Parathyroid adenoma (tissue), 2 donors: ENCODE measurements at regions not wholly inside any gene's neighbourhood (a gene's known extent, or its start where the extent isn't known, plus 50 kb on each side); places are given as distances from the start of the nearest gene placed in this dataset.

Source experiments
- H2AFZ ChIP-seq: fragments of 300-600 bp; sonication (generic); one replicate; pipeline ENCODE4 v1.7.0; 2017; ENCODE audit warnings: antibody characterized with exemption, mild to moderate bottlenecking
- H3K27ac ChIP-seq: fragments of 300-600 bp; sonication (generic); one replicate; pipeline ENCODE4 v1.7.0; 2017
- H3K27me3 ChIP-seq: fragments of 300-600 bp; sonication (generic); one replicate; pipeline ENCODE4 v1.7.0; 2017; ENCODE audit warnings: low read length; ENCODE audit not compliant: control insufficient read depth, insufficient read depth
- H3K36me3 ChIP-seq: fragments of 300-600 bp; sonication (generic); one replicate; pipeline ENCODE4 v1.7.0; 2017; ENCODE audit warnings: low read length; ENCODE audit not compliant: control insufficient read depth, insufficient read depth
- H3K4me1 ChIP-seq: fragments of 300-600 bp; sonication (generic); one replicate; pipeline ENCODE4 v1.7.0; 2017; ENCODE audit warnings: control low read depth
- H3K4me2 ChIP-seq: fragments of 300-600 bp; sonication (generic); one replicate; pipeline ENCODE4 v1.7.0; 2017; ENCODE audit warnings: low read length
- H3K4me3 ChIP-seq: fragments of 300-600 bp; sonication (generic); one replicate; pipeline ENCODE4 v1.7.0; 2017; ENCODE audit warnings: low read depth, low read length
- H3K79me2 ChIP-seq: fragments of 300-600 bp; sonication (generic); one replicate; pipeline ENCODE4 v1.7.0; 2017; ENCODE audit warnings: control low read depth
- H3K9ac ChIP-seq: fragments of 300-600 bp; sonication (generic); one replicate; pipeline ENCODE4 v1.7.0; 2017; ENCODE audit warnings: mild to moderate bottlenecking
- H3K9me3 ChIP-seq: fragments of 300-600 bp; sonication (generic); one replicate; pipeline ENCODE4 v1.7.0; 2017; ENCODE audit warnings: low read length; ENCODE audit not compliant: control insufficient read depth
- CTCF ChIP-seq: fragments of 300-600 bp; sonication (generic); IDR thresholded peaks from one replicate; pipeline ENCODE4 v1.7.0; 2017; ENCODE audit warnings: antibody characterized with exemption, mild to moderate bottlenecking
- donor health status: primary hyperparathyroidism.

DNA sequence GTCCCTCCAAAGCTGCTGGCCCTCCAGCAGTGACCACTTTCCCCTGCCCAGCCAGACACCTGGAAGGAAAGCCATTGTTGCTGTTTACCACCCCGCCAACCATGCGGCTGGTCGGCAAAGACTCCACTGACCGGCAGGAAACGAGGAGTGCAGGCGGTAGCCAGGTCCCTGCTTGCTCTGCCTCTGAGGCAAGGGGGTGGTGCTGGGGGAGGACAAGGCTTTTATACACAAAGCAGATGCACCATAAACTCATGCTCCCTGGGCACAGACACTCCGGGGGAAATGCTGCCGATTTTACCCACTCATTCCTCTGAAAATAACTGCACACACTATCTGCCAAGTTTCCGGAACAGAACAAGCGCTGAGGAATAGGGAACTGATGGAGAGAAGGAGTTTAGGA, 62.8 kb upstream of the GRIN2A start:
- no peak overlapping the region for H2AFZ ChIP-seq
- no peak for TF ChIP-seq CTCF
- no peak overlapping the region for H3K9ac ChIP-seq
- H3K4me3 ChIP-seq = no peak overlapping the region
- no peaks in the 10 kb centered on the region for H3K4me1 ChIP-seq
- H3K27me3 ChIP-seq = no peaks in the 10 kb centered on the region
- no peaks in the 10 kb centered on the region for H3K36me3 ChIP-seq
- no peak overlapping the region for H3K27ac ChIP-seq
- H3K4me2 ChIP-seq = no peak overlapping the region
- no peaks in the 10 kb centered on the region for H3K9me3 ChIP-seq
- no peaks in the 10 kb centered on the region for H3K79me2 ChIP-seq

DNA sequence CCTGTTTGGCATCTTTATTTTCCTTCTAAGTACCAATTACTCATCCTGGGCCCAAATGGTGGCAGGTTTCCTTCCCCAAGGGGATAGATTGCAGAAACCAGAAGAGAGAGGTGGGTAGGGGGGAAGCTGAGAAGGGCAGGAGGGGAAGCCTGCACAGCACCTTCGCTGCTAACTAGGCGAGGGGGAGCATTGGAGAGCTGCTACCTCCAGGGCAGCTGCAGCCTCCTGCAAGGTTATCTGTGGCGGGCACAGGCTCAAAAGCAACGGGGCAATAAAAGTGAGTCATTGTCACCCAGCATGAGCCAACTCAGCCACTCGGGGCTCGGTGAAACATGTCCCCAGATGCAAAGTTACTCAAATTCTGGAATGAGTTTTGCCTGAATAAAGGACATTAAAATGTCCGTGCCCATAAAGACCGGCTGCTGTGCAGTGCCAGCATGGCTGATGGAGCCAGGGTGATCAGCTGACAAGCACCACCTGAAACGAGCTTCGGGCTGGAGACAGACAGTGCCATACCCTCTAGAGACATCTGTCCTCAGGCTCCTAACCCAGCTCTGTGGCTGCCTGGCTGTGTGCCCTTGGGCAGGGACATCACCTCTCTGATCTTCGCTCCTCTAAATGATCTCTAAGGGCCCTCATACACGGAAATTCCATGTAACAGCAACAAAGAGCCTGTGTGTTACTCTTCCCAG, 68.1 kb upstream of the GRIN2A start:
- Histone ChIP-seq H3K79me2 (no peaks in the 10 kb centered on the region), H3K27ac (no peak overlapping the region), H3K9ac (no peak overlapping the region), H2AFZ (no peak overlapping the region), H3K4me3 (no peak overlapping the region), H3K27me3 (no peaks in the 10 kb centered on the region), H3K4me1 (no peaks in the 10 kb centered on the region), H3K36me3 (no peaks in the 10 kb centered on the region), H3K9me3 (no peaks in the 10 kb centered on the region), H3K4me2 (no peak overlapping the region)
- no peak for TF ChIP-seq CTCF

GRCh38 chr16:10252155-10252554, 69.9 kb upstream of the GRIN2A start:
- H3K4me3 ChIP-seq = no peak overlapping the region
- no peaks in the 10 kb centered on the region for H3K36me3 ChIP-seq
- no peak for TF ChIP-seq CTCF
- no peaks in the 10 kb centered on the region for H3K27me3 ChIP-seq
- no peaks in the 10 kb centered on the region for H3K79me2 ChIP-seq
- no peaks in the 10 kb centered on the region for H3K9me3 ChIP-seq
- no peaks in the 10 kb centered on the region for H3K4me1 ChIP-seq
- H3K27ac ChIP-seq = no peak overlapping the region
- H3K4me2 ChIP-seq = no peak overlapping the region
- H3K9ac ChIP-seq = no peak overlapping the region
- H2AFZ ChIP-seq = no peak overlapping the region

DNA sequence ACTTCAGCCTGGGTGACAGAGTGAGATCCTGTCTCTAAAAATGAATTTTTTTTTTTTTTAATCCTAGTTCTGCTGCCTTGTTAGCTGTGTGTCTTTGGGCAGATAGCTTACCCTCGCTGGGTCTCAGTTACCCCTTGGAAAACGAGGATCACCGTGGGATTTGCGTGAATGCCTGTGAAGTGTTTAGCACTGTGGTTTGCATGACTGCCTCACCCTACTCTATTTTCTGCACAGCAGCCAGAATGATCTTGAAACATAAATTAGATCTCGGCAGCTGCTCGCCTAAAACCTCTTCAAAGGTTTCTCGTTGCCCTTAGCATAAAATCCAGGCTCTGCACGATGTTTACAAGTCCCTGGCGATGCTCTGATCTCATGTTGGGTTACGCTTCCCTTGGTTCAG, 71.2 kb upstream of the GRIN2A start:
- Histone ChIP-seq H2AFZ (no peak overlapping the region), H3K79me2 (no peaks in the 10 kb centered on the region), H3K36me3 (no peaks in the 10 kb centered on the region), H3K27me3 (no peaks in the 10 kb centered on the region), H3K4me1 (no peaks in the 10 kb centered on the region), H3K27ac (no peak overlapping the region), H3K4me3 (no peak overlapping the region), H3K4me2 (no peak overlapping the region), H3K9me3 (no peaks in the 10 kb centered on the region), H3K9ac (no peak overlapping the region)
- TF ChIP-seq CTCF = no peak

DNA sequence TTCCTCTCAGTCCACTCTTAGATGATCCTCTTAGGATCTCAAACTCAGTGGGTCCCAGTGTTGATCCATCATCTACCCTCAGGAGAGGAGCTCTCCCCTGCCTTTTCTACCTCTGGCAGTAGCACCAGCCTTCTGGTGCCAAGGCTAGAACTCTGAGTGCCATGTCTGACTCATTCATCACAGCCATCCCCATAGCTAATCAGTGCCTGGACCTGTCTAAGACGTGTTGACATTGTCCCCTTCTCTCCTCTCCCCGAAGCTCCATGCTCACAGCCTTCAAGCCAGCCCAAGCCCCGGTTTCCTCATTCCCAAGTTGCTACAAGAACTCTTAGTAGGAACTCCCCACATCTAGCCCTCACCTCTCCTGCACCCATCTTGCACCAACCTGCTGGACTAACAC, 73.5 kb upstream of the GRIN2A start:
- Histone ChIP-seq H3K27ac (no peak overlapping the region), H3K79me2 (no peaks in the 10 kb centered on the region), H3K9me3 (no peaks in the 10 kb centered on the region), H3K36me3 (no peaks in the 10 kb centered on the region), H2AFZ (no peak overlapping the region), H3K4me3 (no peak overlapping the region), H3K4me1 (no peaks in the 10 kb centered on the region), H3K27me3 (no peaks in the 10 kb centered on the region), H3K4me2 (no peak overlapping the region), H3K9ac (no peak overlapping the region)
- TF ChIP-seq CTCF = no peak
